Central memory CD4-positive, alpha-beta T cell (primary cell): ENCODE measurements at regions not wholly inside any gene's neighbourhood (a gene's known extent, or its start where the extent isn't known, plus 50 kb on each side); places are given as distances from the start of the nearest gene placed in this dataset.
"Not testable (repeated sequence)": the region's sequence is repeated elsewhere in the genome, so short reads cannot be mapped to it uniquely, and the experiment has no call there.

Experiments
- DNase-seq: peaks from one replicate; pipeline ENCODE4 v3.0.0; 2022

DNA sequence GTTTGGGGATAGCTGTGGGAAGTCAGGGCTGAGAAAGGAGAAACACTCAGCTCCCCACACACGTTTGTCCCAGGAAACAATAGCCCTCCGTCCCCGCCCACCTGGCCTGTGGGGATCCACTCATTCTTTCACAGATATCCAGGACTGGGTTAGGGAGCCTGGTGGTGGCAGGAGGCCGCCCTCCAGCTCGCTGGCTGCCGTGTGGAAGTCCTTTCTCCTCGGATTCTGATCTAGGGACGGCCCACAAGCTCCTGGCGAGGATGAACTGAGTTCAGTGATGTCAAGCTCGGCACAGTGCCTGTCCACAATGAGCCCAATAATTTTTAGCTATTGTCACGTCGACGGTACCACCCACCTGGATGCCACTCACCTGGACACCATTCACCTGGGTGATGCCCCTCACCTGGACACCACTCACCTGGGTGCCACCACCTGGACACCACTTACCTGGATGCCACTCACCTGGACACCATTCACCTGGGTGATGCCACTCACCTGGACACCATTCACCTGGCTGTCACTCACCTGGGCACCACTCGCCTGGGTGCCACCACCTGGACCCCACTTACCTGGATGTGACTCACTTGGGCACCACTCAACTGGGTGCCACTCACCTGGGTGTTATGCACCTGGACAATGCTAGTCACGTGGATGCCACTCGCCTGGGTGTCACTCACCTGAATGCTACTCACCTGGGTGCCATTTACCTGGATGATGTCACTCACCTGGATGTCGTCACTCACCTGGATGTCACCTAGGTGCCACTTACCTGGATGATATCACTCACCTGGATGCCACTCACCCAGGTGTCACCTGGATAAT is 172.5 kb upstream of the FOXF1 start:
- DNase-seq: no peak

DNA sequence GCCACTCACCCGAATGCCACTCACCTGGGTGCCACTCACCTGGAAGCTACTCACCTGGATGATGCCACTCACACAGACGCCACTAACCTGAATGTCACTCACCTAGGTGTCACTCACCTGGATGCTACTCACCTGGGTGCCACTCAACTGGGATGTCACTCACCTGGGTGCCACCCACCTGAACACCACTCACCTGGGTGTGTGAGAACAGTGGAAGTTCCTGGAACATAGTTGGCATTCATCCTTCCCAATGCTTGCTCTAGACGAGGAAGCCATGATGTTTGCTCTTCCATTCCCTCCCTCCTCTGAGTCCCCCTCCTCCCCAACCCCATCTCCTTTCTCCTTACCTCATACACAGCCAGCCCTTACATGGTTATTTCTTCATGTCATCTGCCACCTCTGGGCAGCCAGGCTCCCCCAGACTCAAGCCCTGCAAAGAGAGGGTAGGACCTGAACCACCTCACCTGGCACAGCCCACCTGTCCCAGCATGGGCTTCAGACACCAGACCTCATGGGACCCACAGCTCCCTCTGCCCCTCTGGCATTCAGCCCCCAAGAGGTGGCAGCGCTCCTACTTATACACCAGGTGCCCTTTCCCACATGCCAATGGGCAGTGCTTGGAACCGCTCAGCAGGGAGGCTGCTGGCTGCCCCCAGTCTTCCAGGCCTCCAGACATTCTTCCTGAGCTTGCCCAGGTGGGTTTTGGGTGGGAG is 171.8 kb upstream of the FOXF1 start:
- DNase-seq: no peak

DNA sequence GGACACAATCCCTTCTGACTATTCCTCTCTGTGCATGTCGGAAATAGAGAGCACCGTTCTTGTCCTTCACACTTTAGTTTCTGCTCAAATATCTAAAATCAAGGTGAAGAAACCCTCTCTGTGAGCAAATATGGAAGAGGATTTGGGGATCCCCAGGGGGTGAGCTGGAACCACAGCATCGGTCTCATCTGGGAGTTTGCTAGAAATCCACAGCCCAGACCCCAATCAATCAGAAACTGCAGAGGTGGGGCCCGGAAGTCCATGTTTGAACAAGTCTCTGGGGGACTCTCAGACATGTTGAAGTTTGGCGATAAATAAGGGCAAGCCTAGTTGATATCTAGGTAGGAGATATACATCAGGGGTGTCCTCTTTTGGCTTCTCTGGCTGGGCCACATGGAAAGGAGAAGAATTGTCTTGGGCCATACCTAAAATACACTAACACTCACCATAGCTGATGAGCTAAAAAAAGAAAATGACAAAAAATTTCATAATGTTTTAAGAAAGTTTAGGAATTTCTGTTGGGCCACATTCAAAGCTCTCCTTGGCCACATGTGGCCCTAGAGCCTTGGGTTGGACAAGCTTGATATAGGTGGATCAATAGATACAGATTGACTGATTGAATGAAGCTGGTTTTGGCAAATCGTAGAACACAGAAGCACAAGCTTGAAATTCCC is 168.0 kb upstream of the FOXF1 start:
- DNase-seq: no peak

DNA sequence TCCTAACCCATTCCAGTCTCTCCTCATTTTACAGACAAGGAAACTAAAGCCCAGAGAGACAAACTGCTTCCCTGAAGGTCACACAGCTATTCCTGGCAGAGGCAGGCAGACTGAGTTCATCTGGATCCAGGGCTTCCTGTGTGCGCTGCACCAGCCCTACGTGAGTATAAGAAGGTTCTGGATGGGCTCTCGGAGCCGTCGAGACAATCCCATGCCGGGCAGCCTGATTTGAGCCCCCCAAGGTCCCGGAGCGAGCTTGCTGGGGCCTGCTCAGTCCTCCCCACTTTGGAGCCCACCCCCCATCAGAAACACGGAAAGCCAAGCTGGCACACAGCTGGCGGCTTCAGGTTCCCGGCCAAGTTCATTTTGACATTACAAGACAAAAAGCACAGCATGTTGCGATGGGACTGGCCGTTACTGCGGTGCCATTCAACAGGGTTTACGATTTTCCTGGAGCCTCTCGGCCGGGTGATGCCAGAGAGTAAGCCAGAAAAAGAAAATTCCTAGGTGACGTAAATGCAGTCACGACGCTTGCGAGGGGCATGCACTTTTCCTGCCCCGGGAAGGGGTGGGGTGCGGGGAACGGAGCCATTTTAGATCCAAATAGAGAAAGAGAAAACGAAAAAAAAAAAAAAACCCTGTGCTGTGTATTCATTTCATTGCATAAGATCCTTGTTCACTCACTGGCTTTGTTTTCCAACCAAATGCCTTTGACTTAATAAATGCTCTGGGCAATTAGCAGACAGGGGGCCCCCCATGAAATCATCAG is 167.1 kb upstream of the FOXF1 start:
- DNase-seq: no peak

DNA sequence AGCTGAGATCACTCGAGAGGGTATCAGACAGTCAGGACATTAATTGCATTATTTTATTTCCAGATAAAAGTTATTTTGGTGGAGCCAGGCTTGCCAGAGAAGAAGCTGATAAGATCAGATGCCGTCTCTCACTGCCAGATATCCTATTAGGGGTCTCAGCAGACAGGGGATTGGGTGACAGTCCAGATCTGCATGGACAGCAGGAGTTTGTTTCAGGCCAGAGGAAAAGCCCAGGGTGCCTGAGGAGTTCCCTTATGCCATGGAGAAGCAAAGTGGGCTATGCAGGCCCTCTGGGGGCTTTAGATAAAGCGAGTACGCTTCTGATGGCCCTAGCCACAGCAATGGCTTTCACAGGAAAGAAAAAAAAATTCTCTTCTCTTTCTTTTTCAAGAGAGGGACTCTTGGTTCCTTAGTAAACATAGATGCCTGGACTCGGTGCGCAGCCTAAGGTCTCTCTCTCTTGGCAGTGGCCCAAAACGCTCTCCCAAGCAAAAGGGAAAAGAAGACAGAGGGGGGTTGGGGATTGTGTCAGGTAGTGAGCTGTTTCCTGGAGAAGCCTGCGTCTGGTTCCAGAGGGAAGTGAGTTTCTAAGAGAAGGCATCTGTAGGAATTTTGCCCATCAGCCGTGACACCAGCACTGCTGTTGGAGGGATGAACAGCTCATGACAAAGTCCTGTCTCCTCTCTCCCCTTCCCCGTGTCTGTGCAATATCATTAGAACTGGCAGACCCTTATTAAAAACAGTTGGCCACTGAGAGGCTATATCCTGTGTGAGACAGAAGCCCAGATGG is 166.3 kb upstream of the FOXF1 start:
- no peak for DNase-seq

DNA sequence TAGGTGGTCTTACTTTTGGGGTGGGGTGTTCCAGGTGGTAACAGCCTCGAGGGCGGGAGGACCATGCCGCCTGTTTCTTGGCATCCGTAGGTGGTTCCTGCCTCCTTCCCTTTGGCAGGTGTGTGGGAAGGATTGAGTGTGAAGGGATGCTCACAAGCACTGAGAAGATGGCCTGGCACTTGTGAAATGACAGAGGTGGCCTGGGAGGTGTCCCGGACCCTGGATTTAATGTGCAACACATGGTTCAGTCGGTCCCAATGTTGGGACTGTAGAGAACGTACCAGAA is 165.8 kb upstream of the FOXF1 start:
- DNase-seq: no peak

DNA sequence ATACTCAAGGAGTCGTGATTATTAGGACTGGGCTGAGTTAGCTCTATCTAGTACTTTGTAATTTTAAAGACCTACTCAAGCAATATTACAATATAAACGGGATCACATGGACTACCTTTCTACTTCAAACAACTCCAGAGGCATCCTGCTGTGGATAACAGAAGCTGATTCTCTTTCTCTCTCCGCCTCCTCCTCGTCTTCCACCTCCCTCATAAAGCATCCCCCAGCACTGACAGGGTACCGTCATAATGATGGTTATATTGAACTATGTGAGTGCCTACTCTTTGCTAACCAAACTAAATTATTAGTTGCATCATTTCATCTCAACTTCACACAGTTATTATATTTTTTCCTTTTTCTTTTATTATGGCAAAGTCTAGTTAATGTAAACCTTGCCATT is 165.4 kb upstream of the FOXF1 start:
- no peak for DNase-seq

DNA sequence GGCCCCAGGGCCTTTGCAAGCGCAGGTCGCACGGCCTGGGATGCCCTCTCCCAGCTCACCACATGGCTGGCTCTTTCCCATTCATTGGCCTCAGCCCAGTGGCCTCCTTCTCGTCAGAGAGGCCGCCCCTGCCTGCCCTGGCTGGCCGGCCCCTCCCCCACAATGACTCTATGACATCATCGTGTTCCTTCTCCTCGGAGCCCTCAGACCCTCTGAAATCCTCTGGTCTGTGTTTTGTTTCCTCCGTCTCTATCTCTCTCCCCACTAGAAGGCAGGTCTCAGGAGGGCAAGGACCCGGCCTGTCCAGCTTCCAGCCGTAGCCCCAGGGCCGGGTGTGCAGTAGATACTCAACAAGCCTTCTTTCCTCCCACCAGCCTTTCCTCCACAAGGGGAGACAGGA is 164.8 kb upstream of the FOXF1 start:
- no peak for DNase-seq

DNA sequence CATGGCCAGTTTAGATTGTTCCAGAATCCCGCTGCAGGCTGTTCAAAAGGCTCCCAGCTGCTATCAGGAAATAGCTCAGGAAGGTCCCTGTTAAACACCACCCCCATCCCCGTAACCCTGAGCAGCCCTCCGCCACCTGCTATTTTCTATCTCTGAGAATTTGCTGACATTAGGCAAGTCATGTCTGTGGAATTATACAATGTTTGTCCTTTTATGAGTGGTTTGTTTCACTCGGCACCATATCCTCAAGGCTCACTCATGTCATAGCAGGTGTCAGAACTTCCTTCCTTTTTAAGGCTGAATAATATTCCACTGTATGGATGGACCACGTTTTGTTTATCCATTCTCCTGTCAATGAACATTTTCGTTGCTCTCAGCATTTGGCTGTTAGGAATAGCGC is 164.3 kb upstream of the FOXF1 start:
- DNase-seq: no peak

DNA sequence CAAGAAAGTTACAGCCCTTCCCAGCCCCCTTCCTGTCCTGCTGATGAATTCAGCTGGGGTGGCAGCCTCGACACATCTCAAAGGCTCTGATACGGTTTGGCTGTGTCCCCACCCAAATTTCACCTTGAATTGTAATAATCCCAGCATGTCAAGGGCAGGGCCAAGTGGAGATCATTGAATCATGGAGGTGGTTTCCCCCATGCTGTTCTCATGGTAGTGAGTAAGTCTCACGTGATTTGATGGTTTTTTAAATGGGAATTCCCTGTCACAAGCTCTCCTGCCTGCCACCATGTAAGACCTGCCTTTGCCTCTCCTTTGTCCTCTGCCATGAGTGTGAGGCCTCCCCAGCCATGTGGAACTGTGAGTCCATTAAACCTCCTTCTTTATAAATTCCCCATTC is 163.2 kb upstream of the FOXF1 start:
- no peak for DNase-seq

DNA sequence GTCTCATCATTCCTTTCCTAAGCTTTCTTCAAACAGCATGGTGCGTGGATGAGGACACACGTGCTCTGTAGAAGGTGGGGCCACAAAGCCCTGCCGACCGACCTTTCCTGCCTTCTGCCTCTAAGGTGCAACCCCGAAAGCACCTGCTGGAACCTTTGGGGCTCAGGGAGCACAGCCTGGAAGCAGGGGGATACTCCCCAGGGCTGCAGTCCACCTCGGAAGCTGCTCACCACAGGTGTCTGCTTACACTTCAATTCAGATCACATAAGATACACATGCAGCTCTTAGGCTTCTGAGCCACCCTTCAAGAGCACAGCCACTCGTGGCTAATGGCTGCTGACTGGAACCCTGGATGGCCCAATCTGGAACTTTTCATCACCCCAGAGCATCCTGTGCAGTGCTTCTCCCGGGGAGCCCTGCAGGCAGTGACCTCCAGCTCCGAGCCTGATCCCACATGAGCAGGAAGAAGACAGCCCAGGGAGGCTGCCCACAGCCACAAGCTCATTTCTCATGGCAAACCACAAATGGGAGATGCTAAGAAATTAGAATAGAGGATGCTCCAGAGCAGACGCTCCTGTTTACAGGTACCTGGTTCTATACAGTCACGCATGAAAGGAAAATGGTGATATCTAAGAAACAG is 162.3 kb upstream of the FOXF1 start:
- DNase-seq: no peak

DNA sequence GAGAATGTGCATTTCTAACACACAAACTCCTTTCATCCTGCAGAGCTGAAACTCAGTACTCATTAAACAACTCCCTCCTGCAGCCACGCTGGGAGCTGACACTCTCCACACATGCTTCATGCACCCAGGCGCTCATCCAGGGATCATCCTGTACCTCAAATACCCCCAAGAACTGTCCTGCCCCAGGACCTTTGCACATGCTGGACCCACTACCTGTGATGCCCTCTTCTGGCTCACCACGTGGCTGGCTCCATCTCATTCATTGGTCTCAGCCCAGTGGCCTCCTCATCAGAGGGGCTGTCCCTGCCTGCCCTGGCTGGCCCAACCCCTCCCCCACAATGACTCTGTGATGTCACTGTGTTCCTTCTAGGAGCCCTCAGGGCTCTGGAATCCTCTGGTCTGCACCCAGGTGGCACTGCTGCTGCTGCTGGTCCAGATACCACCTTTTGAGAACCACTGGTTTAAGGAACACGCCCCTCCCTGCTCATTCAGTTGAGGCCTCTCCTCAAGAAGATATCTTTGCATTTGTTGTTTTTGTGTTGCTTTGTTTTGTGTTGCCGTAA is 160.9 kb upstream of the FOXF1 start:
- no peak for DNase-seq

DNA sequence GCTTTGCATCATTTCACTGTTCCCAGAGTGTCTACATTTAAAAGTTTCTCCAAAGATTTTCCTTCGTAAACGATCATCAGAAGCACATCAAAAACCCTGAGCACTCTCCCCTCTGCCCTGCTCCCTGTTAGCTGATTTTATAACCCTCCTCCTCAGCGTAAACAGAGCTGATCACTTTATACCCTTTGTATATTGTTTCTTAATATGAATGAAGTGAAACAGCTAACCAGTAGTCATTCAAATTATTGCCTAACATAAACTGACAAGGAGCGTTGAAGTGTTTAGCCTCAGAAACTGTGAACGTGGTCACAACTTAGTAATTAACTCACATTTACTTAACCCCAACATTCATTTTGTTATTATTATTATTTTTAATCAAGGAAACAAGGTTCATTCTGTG is 160.0 kb upstream of the FOXF1 start:
- no peak for DNase-seq

DNA sequence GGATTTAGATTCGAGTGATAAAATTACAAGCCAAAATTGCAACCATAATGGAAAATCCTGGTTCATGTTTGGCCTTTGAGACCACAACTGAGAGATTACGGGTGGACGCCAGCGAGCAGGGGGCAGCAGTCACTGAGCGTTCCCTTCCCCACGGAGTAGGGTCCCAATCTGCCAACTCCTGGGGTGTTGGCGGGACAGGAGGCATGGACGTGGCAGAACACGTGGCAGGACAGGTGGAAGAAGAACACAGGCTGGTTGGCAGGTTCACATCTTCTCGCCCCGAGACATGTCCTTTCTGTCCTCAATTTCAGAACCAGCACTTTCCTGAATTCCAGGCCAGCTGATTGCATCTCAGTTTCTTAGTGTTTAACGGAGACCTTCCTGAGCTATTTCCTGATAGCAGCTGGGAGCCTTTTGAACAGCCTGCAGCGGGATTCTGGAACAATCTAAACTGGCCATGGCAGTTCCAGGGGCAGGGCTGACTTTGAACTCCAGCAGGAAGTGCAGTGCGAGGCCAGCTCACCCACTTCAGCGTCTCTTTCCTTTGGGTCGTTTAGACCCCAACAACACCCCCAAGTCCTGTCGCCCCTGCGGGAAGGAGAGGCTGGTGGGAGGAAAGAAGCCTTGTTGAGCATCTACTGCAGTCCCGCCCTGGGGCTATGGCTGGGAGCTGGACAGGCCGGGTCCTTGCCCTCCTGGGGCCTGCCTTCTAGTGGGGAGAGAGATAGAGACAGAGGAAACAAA is 159.1 kb upstream of the FOXF1 start:
- no peak for DNase-seq

DNA sequence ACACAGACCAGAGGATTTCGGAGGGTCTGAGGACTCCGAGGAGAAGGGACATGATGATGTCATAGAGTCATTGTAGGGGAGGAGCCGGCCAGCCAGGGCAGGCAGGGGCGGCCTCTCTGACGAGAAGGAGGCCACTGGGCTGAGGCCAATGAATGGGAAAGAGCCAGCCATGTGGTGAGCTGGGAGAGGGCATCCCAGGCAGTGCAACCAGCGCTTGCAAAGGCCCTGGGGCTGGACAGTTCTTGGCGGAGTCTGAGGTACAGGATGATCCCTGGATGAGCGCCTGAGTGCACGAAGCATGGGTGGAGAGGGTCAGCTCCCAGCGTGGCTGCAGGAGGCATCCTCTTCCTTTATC is 158.6 kb upstream of the FOXF1 start:
- DNase-seq: not testable (repeated sequence)

DNA sequence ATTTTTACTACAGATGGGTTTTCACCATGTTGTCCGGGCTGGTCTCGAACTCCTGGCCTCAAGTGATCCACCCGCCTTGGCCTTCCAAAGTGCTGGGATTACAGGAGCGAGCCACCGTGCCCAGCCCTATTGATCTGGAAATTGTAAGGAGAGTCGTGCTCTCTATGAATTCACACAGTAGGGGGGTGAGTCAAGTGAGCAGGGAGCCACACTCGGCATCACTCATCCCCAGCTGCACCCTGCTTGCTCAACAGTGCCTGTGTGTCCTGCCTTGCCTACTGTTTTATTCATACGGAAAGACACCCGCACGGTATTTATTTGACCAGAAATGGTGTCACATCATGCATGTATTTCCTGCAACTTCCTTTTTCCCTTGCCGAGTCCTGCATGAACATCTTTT is 157.2 kb upstream of the FOXF1 start:
- no peak for DNase-seq

DNA sequence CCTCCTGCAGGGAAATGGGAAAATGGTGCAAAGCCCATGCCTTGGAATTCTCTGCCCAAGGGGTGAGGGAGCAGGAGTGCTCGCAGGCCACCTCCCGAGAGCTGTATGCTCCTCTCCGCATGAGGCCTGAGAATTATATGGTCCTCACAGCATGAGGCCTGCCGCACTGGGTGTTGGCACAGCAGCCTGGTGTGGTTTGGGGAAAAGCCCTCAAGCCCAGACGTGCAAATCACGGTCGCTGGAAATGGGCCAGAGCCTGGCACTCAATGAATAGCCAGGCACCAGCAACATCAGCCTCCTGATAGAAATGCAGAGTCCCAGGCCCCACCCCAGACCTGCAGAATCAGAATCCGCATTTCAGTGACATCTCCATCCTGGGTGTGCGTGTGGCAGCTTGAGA is 156.4 kb upstream of the FOXF1 start:
- DNase-seq: no peak

DNA sequence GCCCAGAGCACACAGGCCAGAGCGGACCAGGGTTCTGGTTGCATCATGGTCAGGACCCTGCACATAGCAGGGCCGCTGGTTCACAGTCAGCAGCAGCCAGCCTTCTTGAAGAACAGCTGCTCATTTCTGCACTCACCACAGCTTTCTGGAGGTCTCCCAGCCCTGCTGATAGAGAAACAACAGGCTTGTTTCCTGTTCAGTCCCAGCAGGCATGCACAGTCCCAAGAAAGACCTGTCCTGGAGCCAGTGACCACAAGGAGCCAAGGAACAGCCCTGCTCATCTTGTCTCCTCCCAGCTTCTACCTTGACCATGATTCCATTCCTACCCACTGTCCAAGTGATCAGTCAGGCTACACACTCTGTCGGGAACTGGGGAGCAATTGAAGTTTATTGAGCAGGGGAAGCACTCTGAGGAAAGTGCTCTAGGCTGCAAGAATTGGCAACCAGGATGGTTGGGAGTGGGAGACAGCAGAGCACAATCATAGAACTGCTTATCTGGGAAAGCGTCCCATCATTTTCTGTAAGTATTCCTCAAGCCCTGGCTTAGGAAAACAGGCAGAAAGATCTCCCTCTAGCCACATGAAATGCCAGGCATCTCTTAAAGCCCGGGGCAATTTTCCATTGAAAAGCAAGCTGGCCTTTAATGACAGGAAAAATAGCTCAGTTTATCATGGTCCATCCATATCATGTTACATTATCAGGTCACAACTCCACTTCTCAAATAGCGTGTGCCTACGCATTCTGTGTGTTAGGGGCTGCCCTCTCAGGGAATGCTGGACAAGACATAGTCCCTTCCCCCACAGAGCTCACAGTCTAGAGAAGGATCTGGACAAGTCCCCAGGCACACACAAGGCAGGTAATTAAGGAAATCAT is 155.4 kb upstream of the FOXF1 start:
- no peak for DNase-seq

DNA sequence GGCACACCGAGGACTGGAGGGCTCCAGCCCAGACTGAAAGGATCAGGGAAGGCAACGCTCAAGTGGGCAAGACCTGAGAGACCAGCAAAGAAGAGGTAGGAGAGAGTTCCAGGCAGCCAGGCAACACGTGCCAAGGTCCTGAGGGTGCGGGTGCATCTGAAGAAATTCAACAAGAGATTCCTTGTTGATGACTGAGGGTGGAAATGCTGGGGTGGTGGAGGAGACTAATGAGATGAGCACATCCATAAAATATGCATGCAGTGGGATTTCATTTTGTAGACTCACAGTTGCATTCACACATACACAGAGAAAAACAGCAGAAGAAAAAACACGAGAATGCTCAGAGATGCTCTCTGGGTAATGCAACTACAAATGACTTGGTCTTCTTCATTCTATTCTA is 154.8 kb upstream of the FOXF1 start:
- DNase-seq: no peak

DNA sequence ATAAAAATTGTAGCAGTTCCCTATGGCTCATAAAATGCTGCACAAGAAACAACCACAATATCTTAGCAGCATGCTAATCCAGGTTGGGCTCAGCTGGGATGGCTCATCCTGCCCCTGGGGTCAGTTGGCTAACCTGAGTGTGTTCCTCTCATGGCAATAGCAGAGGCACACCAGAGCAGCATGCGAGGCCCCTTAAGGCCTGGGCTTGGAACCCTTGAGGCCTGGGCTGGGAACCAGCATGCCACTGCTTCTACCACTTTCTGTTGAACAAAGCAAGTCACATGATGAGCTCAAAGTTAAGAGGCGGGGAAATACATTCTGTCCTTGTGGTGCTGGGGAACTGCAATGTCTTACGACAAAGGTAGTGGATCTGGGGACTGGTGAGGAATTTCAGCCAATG is 154.4 kb upstream of the FOXF1 start:
- DNase-seq: no peak
